Aorta (tissue), 5 donors: ENCODE measurements at regions not wholly inside any gene's neighbourhood (a gene's known extent, or its start where the extent isn't known, plus 50 kb on each side); places are given as distances from the start of the nearest gene placed in this dataset.

Experiments
- ATAC-seq: fragments of 200-7000 bp; cut with Tn5 transposase; one replicate; pipeline ENCODE4 v1.9.1; 2022; ENCODE audit warnings: moderate library complexity; ENCODE audit not compliant: low FRiP score
- DNase-seq, 2 donors: peaks; one replicate each; pipeline ENCODE4 v3.0.0-alpha.2; 2020
- H3K27ac ChIP-seq, 2 donors: one replicate each; pipeline ENCODE4 v1.5.1; 2013; ENCODE audit warnings: low read length in 2 of 2, mild to moderate bottlenecking in 2 of 2, moderate library complexity in 2 of 2, control low read depth in 1 of 2, inconsistent platforms in 1 of 2, low read depth in 1 of 2
- H3K27me3 ChIP-seq, 2 donors: one replicate each; pipeline ENCODE4 v1.6.1; 2013; ENCODE audit warnings: control low read depth in 1 of 2, low read length in 1 of 2, mild to moderate bottlenecking in 1 of 2, moderate library complexity in 1 of 2; ENCODE audit not compliant: insufficient read depth in 2 of 2, control insufficient read depth in 1 of 2
- H3K36me3 ChIP-seq, 2 donors: one replicate each; pipeline ENCODE4 v1.6.1; 2013; ENCODE audit warnings: control low read depth in 1 of 2, low read length in 1 of 2, mild to moderate bottlenecking in 1 of 2; ENCODE audit not compliant: insufficient read depth in 2 of 2, control insufficient read depth in 1 of 2
- H3K4me1 ChIP-seq, 2 donors: one replicate each; pipeline ENCODE4 v1.6.1; 2013; ENCODE audit warnings: low read length in 2 of 2, control low read depth in 1 of 2, mild to moderate bottlenecking in 1 of 2, moderate library complexity in 1 of 2; ENCODE audit not compliant: insufficient read depth in 2 of 2, control insufficient read depth in 1 of 2
- H3K4me3 ChIP-seq, 2 donors: one replicate each; pipeline ENCODE4 v1.5.1; 2013; ENCODE audit warnings: low read length in 2 of 2, control low read depth in 1 of 2, mild to moderate bottlenecking in 1 of 2
- H3K9me3 ChIP-seq: one replicate; pipeline ENCODE4 v1.6.1; 2013; ENCODE audit warnings: mild to moderate bottlenecking, low read length; ENCODE audit not compliant: control insufficient read depth
- WGBS, 2 donors: extraction: QIAGEN DNeasy Blood & Tissue Kit; methylation state at CpG; one replicate each; pipeline ENCODE4 v1.1.7; 2013; 5-methylcytosine and 5-hydroxymethylcytosine counted together
- intact Hi-C, 2 donors: fragments of 100-400 bp; cut with DNase I; formaldehyde crosslinking; loops; one replicate each; pipeline versions ENCODE4 v1.14.2 to v1.15.0; 2022
- donor health status: healthy with polysubstance abuse.
- donor health status: Bipolar disorder and iron deficiency.
- donor health status: DM: no; HTN: no; CAD: no.
- donor health status: DM: no; HTN: no; CAD: no.
- donor health status: DM: yes; HTN: yes; CAD: no.

GRCh38 chr2:144304202-144304601 lies 215.7 kb downstream of the ZEB2 start:
- Histone ChIP-seq H3K27me3 (no peaks in the 10 kb centered on the region), H3K4me3 (no peak overlapping the region), H3K36me3 (no peaks in the 10 kb centered on the region), H3K9me3 (no peaks in the 10 kb centered on the region), H3K4me1 (no peaks in the 10 kb centered on the region), H3K27ac (no peak overlapping the region)
- WGBS, 2 donors = 94 to 97% methylated on average over 1 of the region's 1 CpG
- intact Hi-C loops = no loop called here
- DNase-seq (no peak), ATAC-seq (no peak)

- Histone ChIP-seq H3K4me1 (no peaks in the 10 kb centered on the region), H3K4me3 (no peak overlapping the region), H3K36me3 (no peaks in the 10 kb centered on the region), H3K9me3 (no peaks in the 10 kb centered on the region), H3K27ac (no peak overlapping the region), H3K27me3 (no peaks in the 10 kb centered on the region)
- 65% methylated on average over 2 of the region's 2 CpGs for WGBS, 2 donors
- intact Hi-C loops = no loop called here
- ATAC-seq (no peak), DNase-seq (no peak)
Measured at GRCh38 chr2:144300632-144301031, 219.3 kb downstream of the ZEB2 start.

DNA sequence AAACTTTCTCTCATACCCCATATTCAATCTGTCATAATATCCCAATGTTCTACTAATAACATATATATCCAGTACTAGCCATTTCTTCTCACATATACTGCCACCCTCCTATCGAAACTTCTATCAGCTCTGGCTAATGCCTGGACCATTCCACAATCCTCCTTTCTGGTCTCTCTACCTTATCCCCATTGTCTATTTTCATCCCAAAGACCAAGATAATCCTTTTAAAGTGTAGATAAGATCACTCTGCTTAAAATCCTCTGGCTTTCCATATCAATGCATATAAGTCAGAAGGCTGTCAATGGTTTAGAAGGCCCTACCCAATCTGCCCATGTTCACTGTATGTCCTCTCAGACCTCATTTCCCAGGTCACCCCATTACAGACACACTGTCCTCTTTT lies 229.6 kb downstream of the ZEB2 start:
- no peak for DNase-seq
- WGBS, 2 donors = 93 to 94% methylated on average over 1 of the region's 1 CpG
- H3K4me1 ChIP-seq = peaks cover 0 to 3% of the 10 kb centered on the region in 2 donors
- no peak overlapping the region for H3K4me3 ChIP-seq
- H3K36me3 ChIP-seq = no peaks in the 10 kb centered on the region
- H3K27me3 ChIP-seq = no peaks in the 10 kb centered on the region
- no peak overlapping the region for H3K27ac ChIP-seq
- no peak for ATAC-seq
- no peaks in the 10 kb centered on the region for H3K9me3 ChIP-seq
- intact Hi-C loops = no loop called here

GRCh38 chr2:144288438-144288837 lies 231.5 kb downstream of the ZEB2 start:
- H3K9me3 ChIP-seq = no peaks in the 10 kb centered on the region
- peaks cover 0 to 1% of the 10 kb centered on the region in 2 donors for H3K4me1 ChIP-seq
- ATAC-seq = no peak
- intact Hi-C loops = no loop called here
- H3K27me3 ChIP-seq = no peaks in the 10 kb centered on the region
- no peak overlapping the region for H3K27ac ChIP-seq
- no peak for DNase-seq
- no peaks in the 10 kb centered on the region for H3K36me3 ChIP-seq
- H3K4me3 ChIP-seq = no peak overlapping the region
- WGBS, 2 donors = 79 to 82% methylated on average over 3 of the region's 3 CpGs

DNA sequence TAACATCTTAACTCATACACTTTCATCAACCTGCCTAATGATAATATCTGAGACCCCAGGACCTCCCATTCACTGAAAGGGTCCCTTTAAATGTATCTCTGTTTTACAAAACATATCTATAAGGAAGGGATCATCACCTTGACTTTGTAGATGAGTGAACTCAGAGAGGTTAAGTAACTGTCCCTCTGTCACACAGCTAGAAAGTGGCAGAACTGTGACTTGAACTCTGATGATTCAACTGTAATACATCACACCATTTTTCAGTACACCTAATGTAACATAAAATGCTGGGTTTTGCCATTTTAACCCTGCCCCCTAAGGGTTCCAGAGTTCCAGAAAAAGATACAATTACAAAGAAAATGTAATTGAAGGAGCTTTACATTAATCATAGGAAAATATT lies 234.6 kb downstream of the ZEB2 start:
- Histone ChIP-seq H3K27me3 (no peaks in the 10 kb centered on the region), H3K4me1 (peaks cover 0 to 1% of the 10 kb centered on the region in 2 donors), H3K4me3 (no peak overlapping the region), H3K9me3 (no peaks in the 10 kb centered on the region), H3K27ac (no peak overlapping the region), H3K36me3 (no peaks in the 10 kb centered on the region)
- intact Hi-C loops = no loop called here
- ATAC-seq (no peak), DNase-seq (no peak)

- Histone ChIP-seq H3K36me3 (no peaks in the 10 kb centered on the region), H3K4me1 (peaks cover 0 to 1% of the 10 kb centered on the region in 2 donors), H3K4me3 (no peak overlapping the region), H3K27ac (no peak overlapping the region), H3K9me3 (no peaks in the 10 kb centered on the region), H3K27me3 (no peaks in the 10 kb centered on the region)
- DNase-seq (no peak), ATAC-seq (no peak)
- intact Hi-C loops = no loop called here
Measured at GRCh38 chr2:144281476-144281875, 238.4 kb downstream of the ZEB2 start.

- H3K4me3 ChIP-seq = no peak overlapping the region
- DNase-seq (no peak), ATAC-seq (no peak)
- no peaks in the 10 kb centered on the region for H3K36me3 ChIP-seq
- no peak overlapping the region for H3K27ac ChIP-seq
- H3K9me3 ChIP-seq = no peaks in the 10 kb centered on the region
- intact Hi-C loops = no loop called here
- H3K27me3 ChIP-seq = no peaks in the 10 kb centered on the region
- no peaks in the 10 kb centered on the region for H3K4me1 ChIP-seq
- WGBS, 2 donors = 90 to 93% methylated on average over 2 of the region's 2 CpGs
Measured at GRCh38 chr2:144280009-144280408, 239.9 kb downstream of the ZEB2 start.

DNA sequence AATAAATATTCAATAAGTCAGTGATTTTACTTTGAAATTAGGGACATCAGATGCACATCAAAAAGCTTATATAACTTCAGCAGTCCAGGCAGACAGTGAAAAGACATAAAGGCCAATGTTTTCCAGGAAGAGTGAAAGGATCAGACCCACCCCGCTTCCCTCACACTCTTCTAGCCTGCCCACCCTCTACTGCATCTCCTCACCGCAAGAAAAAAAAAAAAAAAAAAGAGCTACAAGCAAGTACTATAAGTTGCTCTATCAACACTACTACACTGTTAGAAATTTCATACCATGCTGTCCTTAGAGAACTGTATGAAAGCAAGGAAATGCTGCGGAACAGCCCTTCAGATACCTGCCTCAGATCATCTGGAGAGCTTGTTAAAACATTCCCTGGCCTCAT lies 240.8 kb downstream of the ZEB2 start:
- intact Hi-C loops = no loop called here
- no peaks in the 10 kb centered on the region for H3K4me1 ChIP-seq
- H3K27me3 ChIP-seq = no peaks in the 10 kb centered on the region
- ATAC-seq (no peak), DNase-seq (no peak)
- no peaks in the 10 kb centered on the region for H3K9me3 ChIP-seq
- WGBS, 2 donors = 89 to 90% methylated on average over 3 of the region's 3 CpGs
- H3K27ac ChIP-seq = no peak overlapping the region
- no peak overlapping the region for H3K4me3 ChIP-seq
- H3K36me3 ChIP-seq = no peaks in the 10 kb centered on the region

GRCh38 chr2:144277622-144278354 lies 242.1 kb downstream of the ZEB2 start:
- H3K27me3 ChIP-seq = no peaks in the 10 kb centered on the region
- DNase-seq = no peak
- no peaks in the 10 kb centered on the region for H3K36me3 ChIP-seq

More at GRCh38 chr2:144277622-144278354, 242.1 kb downstream of the ZEB2 start:
- Histone ChIP-seq H3K27ac (no peak overlapping the region), H3K4me3 (no peak overlapping the region), H3K4me1 (no peaks in the 10 kb centered on the region), H3K9me3 (no peaks in the 10 kb centered on the region)
- WGBS, 2 donors = 93 to 100% methylated on average over 2 of the region's 2 CpGs
- ATAC-seq = no peak
- intact Hi-C loops = no loop called here
